Stimulated activated CD4-positive, alpha-beta T cell treated with anti-CD3 and anti-CD28 coated beads, Interleukin-4, amount 100 ng/mL, for 48 hours (primary cell): ENCODE measurements at regions not wholly inside any gene's neighbourhood (a gene's known extent, or its start where the extent isn't known, plus 50 kb on each side); places are given as distances from the start of the nearest gene placed in this dataset.

Source experiments
- DNase-seq, 2 donors: peaks; one replicate each; pipeline ENCODE4 v3.0.0-alpha.2; 2020; ENCODE audit warnings: low read depth in 2 of 2

- no peak for DNase-seq
These were observed 320.4 kb upstream of the RASGRP1 start for GRCh38 chr15:38885001-38885400.

- DNase-seq: no peak
These were observed 320.9 kb upstream of the RASGRP1 start for GRCh38 chr15:38885471-38885952.

DNA sequence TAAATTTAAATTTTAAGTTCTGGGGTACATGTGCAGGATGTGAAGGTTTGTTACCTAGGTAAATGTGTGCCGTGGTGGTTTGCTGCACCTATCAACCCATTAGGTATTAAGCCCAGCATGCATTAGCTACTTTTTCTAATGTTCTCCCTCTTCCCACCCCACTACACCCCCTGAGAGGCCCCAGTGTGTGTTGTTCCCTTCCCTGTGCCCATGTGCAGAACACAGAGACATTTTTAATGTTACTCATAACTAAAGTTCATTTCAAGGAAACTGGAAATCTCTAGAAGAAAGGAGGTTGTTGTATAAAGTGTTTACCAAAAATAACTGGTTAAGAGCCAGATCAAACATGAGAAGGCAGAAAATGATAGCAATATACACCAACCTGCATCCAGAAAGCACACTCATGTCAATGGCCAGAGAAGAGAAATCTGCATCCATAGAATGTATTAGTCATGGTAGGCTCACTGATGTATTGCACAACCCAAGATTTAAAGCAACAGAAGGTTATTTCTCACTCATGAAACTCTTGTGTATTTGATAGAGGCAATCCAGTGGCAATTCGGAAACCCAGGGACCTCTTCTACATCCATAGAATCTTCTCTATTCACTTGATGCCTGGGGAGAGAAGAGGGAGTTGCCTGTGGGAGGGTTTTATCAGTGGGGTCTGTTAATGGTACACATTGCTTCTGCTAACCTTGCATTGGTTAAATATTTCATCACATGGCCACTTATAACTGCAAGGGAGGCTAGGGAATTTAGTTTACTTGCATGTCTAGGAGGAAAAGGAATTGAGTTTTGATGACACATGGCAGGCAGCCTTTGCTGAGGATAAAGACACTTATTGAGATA lies 321.9 kb upstream of the RASGRP1 start:
- DNase-seq: no peak

- no peak for DNase-seq
These were observed 324.1 kb upstream of the RASGRP1 start for GRCh38 chr15:38888701-38889221.

DNA sequence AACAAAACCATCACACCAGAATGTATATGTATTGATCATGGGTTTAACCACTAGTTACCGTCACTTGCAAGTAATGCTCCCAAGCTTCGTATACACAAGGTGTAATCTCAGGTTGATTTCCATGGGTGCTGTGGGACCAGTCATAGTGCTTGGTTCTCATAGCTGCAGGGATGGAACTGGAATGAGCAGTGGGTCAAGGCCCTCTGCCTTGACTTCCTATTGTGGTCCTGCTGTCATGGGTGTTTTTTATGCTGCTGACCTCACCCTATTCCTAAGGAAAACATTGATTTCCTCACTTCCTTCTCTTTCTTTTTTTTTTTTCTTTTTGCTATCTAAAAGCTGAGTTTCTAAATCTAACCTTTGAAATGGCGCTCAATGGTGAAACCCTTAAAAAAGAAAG lies 325.6 kb upstream of the RASGRP1 start:
- no peak for DNase-seq

DNA sequence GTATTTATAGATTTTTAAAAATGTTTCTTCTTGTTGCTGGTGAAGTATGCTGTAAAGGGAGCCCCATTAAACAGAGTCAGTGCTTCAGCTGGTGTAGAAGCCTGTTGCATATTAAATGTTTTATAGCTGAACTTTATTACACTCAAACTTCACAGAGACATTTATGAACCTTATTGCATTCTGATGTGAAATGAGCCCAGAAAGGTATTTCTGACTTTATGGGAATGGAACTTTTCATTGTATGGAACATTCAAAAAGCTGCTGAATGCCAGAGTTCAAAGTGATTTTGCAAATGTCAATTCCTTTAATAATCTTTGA lies 329.3 kb upstream of the RASGRP1 start:
- no peak for DNase-seq

DNA sequence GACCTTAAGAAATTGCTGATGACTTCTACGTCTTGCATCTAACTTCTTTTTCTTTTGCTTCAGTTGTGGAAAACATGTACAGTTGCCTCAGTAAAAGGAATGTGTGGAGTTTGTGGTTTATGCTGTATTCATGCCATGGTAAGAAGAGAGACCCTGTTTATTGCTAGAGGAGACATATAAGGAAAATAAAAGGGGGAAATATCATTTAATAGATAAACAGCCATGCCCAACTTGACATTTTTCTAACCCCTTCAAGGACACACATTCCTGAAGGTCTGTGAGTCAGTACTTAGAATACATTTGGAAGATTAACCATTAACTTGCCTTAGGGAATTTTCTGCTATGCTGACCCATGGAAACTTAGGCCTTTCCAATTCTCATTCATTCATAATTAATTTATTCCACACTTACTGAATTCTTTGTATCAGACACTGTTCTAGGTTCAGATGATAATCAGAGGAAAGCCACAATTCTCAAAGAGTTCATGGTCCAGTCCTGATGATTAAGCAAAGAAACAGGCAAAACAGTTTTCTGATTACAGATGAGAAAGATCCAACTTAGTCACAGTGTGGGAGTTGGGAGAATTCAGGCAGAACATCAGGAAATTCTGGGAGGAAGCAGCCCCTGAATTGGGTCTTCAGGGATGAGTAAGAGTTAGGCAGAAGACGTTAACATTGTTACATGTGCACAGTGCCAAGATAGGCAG lies 329.8 kb upstream of the RASGRP1 start:
- DNase-seq: no peak

DNA sequence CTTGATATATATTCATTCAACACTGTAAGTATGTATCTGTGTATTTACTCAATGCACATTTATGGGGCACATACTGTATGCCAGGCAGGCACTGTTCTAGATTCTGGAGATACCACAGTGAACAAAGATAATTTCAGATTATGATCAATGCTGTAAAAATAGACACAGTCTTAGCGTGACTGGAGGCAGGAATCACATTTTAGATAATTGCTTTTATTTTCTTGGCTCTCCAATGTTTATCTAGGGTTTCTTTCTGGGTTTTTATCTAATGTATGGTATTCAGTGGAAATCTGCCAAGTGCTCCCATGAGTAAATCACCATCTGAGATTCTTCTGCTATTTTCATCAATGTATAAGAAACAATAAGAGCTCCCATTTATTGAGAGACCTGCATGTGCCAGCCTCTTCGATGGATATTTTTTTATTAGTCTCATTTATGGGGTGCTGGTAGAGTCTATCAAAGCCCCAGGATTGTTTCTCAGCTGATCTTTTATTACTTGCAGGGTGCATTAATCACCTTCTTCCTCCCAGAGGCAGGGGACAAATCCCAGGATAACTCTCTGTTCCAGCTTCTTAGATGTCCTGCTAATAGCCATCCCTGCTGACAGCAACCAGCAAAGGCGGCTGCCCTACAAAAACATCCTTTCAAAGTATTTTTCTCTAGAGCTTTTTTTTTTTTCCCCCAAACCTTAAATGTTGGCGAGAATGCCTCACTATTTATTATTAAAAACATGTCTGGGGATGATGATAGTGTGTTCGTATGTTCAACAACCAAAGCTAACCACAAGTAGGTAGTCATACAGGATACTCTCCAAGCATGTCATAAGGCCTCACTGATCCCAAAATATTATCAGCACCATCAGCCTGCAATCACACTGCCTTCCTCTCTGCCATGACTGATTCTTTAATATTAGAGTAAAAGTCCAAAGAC lies 331.0 kb upstream of the RASGRP1 start:
- DNase-seq: no peak

- DNase-seq: no peak
These were observed 332.0 kb upstream of the RASGRP1 start for GRCh38 chr15:38896647-38897046.

- no peak for DNase-seq
These were observed 332.9 kb upstream of the RASGRP1 start for GRCh38 chr15:38897551-38897950.

- DNase-seq: no peak
These were observed 333.6 kb upstream of the RASGRP1 start for GRCh38 chr15:38898236-38898635.

DNA sequence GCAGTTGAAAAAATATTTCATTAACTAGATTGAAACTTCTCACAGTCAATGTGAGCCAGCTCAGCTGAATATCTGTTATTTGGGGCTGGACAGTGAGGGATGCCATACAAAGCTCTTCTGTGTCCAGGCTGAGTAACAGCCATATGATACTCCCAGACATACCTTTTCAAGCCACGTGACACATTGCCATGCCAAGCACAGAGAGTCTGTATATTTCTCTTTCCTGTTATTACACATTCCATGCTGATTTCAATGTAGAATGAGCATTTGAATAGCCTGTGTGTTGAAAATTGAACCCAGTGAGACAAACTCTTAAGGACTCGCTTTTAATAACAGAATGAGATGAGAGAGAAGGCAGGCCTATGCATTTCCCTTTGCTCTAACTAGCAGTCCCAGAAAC lies 334.7 kb upstream of the RASGRP1 start:
- DNase-seq: no peak

DNA sequence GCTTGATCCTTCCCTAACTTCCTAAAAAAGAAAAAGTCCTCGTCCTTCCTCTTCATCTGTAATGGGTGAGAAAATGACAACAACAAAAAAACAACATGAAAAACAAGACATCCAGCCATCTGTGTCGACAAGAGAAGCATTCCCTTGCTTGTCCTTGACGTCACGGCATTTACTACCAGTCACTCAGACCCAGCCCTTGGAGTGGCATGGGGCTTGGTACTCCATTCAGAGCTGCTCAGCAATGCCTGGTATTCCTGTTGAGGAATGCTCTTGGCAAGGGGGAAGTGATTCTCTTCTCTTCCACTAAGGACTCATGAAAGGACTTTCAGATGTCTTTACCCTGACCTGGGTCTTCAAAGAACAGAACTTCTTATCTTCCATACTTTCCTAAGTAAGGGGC lies 339.7 kb upstream of the RASGRP1 start:
- no peak for DNase-seq

DNA sequence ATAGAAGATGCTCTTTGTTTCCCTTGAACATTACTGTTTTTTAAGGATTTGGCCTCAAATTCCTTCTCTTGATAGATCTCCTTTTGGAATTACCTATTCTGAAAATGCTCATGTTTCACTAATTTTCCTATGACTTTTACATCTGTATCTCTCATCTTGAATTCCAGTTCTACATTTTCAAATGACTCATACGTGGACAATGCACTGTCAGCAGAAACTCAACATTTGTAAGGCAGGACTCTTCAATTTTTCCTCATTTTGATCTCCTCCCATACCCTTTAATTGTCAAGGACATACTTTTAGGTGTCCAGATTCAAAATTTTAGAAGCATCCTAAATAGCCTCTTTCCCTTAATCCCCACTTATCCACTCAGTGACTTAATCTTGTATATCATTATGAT lies 341.0 kb upstream of the RASGRP1 start:
- DNase-seq: no peak

- DNase-seq: no peak
These were observed 356.4 kb upstream of the RASGRP1 start for GRCh38 chr15:38920966-38921365.

DNA sequence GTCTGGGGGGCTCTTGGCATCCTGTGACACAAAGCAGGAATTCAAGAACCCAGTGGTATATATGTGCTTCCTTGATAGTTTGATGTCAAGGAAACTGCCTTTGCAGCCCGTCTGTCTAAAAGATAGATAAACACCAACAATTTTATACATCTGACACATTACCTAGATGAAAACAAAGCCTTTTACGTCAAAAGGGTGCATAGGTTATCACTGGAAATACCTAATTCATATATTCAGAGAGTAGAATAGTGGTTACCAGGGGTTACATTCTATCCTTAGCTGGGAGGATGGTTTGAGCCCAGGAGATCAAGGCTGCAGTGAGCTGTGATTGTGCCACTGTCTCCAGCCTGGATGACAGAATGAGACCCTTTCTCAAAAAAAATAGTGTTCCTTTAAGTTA lies 356.9 kb upstream of the RASGRP1 start:
- no peak for DNase-seq

- no peak for DNase-seq
These were observed 363.8 kb upstream of the RASGRP1 start for GRCh38 chr15:38928431-38928830.

DNA sequence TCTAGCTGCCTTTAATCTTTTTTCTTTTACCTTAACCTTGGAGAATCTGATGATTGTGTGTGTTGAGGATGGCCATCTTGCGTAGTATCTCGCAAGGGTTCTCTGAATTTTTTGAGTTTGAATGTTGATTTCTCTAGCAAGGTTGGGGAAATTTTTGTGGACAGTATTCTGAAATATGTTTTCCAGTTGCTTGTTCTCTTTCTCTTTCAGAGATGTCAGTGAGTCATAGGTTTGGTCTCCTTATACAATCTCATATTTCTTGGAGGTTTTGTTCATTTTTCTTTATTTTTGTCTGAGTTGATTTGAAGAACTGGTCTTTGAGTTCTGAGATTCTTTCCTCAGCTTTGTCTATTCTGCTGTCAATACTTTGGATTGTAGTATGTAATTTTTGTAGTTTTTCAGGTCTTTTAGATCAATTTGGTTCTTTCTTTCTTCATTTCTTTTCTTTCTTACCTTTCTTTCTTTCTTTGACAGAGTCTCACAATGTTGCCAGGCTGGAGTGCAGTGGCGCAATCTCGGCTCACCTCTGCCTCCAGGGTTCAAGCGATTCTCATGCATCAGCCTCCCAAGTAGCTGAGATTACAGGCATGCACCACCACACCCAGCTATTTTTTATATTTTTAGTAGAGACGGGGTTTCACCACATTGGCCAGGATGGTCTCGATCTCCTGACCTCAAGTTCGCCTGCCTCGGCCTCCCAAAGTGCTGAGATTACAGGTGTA lies 366.4 kb upstream of the RASGRP1 start:
- no peak for DNase-seq

GRCh38 chr15:38941399-38941953 lies 376.9 kb upstream of the RASGRP1 start:
- no peak for DNase-seq

- no peak for DNase-seq
These were observed 379.9 kb upstream of the RASGRP1 start for GRCh38 chr15:38944536-38944935.
